ENCODE measurements at regions not wholly inside any gene's neighbourhood (a gene's known extent, or its start where the extent isn't known, plus 50 kb on each side); places are given as distances from the start of the nearest gene placed in this dataset.
"Not testable (repeated sequence)": the region's sequence is repeated elsewhere in the genome, so short reads cannot be mapped to it uniquely, and the experiment has no call there.

- DNase-seq (ENCODE audit: low spot score), result no peak
These were observed 296.0 kb upstream of the PTBP2 start for GRCh38 chr1:96425382-96426129.

- no peak for DNase-seq (ENCODE audit: low spot score)
These were observed 294.0 kb upstream of the PTBP2 start for GRCh38 chr1:96427616-96428015.

- no peak for DNase-seq (ENCODE audit: low spot score)
These were observed 276.3 kb upstream of the PTBP2 start for GRCh38 chr1:96445302-96445701.

DNA sequence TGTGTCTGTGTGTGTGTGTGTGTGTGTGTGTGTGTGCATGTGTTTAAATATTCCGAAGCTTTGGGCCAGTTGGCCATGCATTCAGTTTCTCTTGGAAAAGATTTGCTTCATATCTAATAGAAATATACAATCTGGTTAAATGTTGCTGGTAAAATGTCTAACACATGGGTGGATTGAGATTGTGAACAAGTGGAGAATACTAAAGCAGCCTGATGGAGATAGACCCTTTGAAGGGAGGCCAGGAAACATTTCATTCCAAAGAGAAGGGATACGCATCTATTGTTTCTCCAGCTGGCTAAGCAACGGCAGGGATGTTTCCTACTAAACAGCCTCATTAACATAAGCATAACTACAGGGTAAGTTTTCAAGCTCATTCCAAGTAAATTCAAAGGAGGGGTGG, 257.5 kb upstream of the PTBP2 start:
- DNase-seq (ENCODE audit: low spot score), result no peak

GRCh38 chr1:96464522-96464921, 257.1 kb upstream of the PTBP2 start:
- no peak for DNase-seq (ENCODE audit: low spot score)

GRCh38 chr1:96464991-96465390, 256.6 kb upstream of the PTBP2 start:
- DNase-seq (ENCODE audit: low spot score), result no peak

DNA sequence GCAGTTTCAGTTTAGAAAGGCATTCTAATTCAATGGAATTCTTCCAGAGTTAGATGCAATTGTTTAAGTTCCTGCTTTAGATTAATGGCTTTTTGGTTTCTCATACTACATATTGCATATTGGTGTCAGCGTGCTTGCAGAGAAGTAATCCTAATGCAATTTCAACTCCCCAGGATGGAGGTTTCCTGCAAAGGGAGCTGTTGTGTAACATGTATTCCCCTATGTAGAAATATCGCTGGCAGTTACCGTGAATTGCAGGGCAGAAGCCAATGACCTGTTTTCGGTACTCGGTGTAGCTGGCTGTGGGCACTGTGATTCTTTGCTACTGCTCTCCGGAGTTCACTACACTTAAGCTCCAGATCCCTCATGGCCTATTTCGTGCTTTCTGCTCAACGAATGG, 256.1 kb upstream of the PTBP2 start:
- no peak for DNase-seq (ENCODE audit: low spot score)

DNA sequence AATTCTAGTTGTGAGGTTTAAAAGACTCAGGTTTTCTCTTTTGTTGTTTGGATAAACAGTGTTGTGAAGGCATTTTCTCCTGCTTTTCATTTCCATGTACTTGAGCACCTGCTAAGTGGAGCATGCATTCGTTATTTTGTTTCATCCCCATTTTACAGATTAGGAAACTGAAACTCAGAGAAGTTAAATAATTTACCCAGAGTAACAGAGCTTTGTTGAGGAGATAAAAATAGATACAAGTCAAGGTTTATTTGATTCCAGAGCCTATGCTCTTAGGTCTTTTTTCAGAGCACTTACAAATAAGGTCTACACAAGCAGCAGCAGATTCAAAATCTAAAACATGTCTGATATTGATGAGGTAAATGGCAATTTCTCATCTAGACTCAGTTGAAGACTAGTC, 254.7 kb upstream of the PTBP2 start:
- DNase-seq (ENCODE audit: low spot score), result no peak

- not testable (repeated sequence) for DNase-seq (ENCODE audit: low spot score)
These were observed 251.9 kb upstream of the PTBP2 start for GRCh38 chr1:96469726-96470125.

DNA sequence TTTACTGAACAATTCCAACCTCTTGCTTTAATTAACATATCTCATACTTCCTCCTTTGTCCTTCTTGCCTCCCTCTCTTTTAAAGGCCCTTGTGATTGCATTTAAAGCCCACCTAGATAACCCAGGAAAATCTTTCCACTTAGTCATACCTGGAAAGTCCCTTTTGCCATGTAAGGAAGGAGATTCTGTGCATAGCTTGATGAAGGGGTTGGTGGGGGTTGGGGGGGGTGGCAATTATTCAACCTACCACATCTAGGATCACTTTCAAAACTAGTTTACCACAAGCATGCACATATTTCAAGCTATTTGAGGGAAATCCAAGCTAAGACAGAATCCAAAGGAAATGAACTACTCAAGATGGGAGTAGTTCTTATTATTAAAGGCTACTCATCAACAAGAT, 249.1 kb upstream of the PTBP2 start:
- DNase-seq (ENCODE audit: low spot score), result no peak

- DNase-seq (ENCODE audit: low spot score), result no peak
These were observed 247.7 kb upstream of the PTBP2 start for GRCh38 chr1:96473791-96474434.

- DNase-seq (ENCODE audit: low spot score), result no peak
These were observed 246.4 kb upstream of the PTBP2 start for GRCh38 chr1:96474985-96475743.

DNA sequence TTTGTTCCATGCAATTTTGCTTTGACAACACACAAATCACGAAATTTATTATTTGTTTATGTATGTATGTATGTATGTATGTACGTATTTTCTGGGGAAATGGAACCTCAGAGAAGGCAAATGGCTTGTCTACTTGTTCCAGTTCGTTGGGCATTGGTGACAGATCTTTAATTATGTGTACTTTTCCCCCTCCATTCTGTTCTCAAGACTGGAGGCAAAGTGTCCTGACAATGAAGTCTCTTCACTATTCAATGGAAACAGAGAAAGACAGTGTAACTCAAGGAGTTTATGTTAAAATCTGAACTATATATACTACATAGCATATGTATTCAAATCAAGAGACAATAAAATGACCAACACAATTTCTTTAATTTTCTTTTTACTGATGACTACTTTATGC, 245.7 kb upstream of the PTBP2 start:
- DNase-seq (ENCODE audit: low spot score), result no peak

DNA sequence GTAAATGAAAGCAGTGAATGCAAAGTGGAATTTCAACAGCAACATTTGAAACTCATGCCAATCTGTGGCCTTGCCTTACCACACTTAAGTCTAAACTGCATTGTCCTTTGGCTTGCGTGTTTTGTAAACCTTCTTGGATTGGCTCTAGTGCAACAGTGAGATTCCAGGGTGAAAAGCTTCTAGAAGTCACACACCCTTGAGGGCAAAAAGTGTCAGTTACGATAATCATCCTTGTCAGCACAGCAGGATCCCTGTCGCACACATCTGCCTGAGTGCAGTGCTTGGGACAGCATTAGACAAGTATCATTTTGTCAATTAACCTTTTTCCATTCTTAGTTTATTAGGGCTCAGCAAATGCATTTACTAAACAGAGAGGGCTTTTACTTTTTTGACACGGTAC, 243.4 kb upstream of the PTBP2 start:
- DNase-seq (ENCODE audit: low spot score), result no peak

DNA sequence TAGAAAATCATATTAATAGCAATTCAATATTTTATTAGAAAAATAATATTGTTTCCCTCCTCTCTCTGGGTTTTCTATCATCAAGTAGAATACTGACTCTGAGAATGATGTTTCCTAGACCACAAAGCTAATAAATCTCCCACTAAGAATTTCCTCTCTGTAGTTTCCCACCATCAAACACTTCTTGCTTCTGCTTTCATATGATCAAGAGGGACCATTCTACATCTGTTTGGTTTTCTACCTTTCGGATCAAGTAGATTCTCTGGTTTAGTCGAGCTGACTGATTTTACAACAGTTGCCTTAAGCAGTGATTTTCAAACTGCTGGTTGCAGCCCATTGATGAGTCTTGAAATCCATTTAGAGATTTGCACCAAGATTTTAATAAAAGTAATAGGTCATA, 240.2 kb upstream of the PTBP2 start:
- DNase-seq (ENCODE audit: low spot score), result no peak

- DNase-seq (ENCODE audit: low spot score), result no peak
These were observed 239.0 kb upstream of the PTBP2 start for GRCh38 chr1:96482616-96483015.

DNA sequence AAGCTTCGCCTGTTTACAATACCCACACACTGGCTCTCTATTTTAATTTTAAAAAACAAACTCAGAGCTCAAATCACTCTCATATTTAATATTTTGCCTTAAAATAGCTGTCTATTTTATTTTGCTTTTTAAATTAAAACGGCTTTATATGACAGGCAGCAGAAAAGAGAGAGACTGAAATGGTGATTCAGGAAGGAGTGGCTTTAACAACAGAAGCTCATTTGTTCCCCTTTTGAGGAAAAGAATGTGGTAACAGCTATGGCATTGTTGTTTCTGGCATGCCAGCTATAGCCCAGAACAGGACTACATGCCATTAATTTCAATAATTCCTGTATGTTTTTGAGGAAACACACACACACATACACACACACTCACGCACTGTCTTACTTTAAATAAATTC, 234.2 kb upstream of the PTBP2 start:
- DNase-seq (ENCODE audit: low spot score), result no peak

DNA sequence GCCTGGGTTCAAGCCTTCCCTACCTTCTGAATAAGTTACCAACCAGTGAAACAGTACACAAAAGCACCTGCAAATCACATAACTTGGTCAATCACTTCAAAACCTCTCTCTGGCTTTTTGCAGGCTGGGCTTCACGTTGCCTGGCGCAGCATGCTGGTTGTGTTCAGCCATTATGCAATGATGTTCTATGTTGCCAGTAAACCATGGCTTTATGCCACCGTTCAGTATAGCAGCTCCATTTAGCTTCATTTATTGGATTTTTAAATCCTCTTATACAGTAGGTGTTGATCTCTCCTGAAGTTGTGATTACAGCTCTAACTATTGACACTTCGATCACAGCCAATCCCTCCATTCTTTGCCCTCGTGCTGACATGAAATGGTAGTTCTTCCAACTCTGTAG, 233.6 kb upstream of the PTBP2 start:
- DNase-seq (ENCODE audit: low spot score), result no peak

DNA sequence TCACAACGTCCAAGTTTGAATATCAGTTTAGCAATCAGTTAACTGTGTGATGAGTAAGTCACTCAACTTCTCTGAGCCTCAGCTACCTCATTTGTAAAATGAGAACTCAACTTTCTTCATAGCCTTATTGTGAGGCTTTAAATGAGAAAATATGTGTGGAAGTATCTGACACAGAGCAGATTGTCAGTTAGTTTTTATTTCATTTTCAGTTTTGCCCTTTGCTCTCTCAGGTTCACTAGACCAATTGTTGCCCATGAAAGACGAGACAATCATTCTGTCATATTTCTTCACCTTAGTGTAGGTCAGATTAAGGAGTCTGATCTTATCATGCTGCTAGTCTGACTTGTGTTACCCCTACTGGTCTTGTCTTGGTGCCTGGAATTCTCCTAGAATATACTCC, 232.8 kb upstream of the PTBP2 start:
- DNase-seq (ENCODE audit: low spot score), result no peak

DNA sequence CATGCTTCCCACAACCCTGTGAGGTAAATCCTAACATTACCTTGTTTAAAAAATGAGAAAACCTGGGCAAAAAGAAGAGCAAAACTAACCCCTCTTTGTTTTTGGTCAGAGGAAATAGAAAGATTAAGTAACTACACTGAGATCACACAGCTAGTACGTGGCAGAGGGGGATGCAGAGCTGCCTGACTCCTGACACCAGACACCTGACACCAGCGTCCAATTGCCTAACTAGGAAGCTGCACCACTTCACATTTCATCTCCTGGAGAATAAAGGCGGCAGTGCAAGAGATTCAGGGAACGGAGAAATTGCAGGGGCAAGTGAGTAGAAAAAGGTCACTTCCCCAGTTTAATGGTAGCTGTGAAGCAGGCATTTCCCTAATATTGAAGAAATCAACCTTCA, 229.3 kb upstream of the PTBP2 start:
- DNase-seq (ENCODE audit: low spot score), result no peak

DNA sequence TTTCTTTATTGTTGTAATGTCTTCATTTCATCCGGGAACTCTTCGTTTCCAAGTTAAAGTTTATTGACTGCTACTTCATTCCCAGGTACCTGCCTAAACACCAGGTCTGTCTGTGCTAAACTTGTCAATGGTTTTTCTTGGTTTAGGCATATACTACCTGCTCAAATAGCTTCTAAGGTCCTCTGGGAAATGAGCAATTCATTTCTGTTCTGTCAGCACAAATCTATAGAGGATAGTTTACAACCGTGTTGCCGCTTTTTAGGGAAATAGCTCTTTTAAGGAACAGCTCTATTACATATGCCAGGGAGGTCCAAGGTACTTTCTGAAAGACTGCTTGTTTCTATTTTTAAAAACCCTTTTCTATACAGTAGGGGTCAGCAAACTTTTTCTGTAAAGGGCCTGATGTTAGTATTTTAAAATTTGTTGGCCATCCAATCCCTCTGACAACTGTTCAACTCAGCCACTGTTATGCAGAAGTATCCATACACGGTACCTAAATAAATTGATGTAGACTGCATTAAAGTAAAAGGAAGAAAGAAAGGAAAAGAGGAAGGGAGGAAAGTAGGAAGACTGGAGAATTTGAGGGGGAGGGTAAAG, 222.7 kb upstream of the PTBP2 start:
- no peak for DNase-seq (ENCODE audit: low spot score)

GRCh38 chr1:96508233-96508632, 213.4 kb upstream of the PTBP2 start:
- DNase-seq (ENCODE audit: low spot score), result no peak

GRCh38 chr1:96509339-96509738, 212.2 kb upstream of the PTBP2 start:
- DNase-seq (ENCODE audit: low spot score), result no peak

All from activated CD4-positive, alpha-beta T cell treated with anti-CD3 and anti-CD28 coated beads, Interleukin-2, Interleukin-4, amounts not matched to agents 100 ng/mL and 50 ng/mL, durations not matched to agents 16 hours and 8 hours (primary cell).